SK-N-SH treated with all-trans-retinoic acid at 6 μM for 48 hours (cell line): ENCODE measurements at regions not wholly inside any gene's neighbourhood (a gene's known extent, or its start where the extent isn't known, plus 50 kb on each side); places are given as distances from the start of the nearest gene placed in this dataset.
A peak's percentile ranks its signal among the peaks of the same experiment; 100 is the strongest.

Experiments
- ATAC-seq: fragments of 200-7000 bp; cut with Tn5 transposase; 3 replicates; pipeline ENCODE4 v1.9.1; 2020; ENCODE audit warnings: mild to moderate bottlenecking, moderate library complexity
- BACH2 ChIP-seq: fragments of 250-450 bp; sonication (Bioruptor Pico); IDR thresholded peaks from 2 replicates; pipeline ENCODE4 v1.9.0; 2021; ENCODE audit warnings: mild to moderate bottlenecking, borderline replicate concordance
- CSDC2 ChIP-seq: fragments of 250-450 bp; sonication (Bioruptor Pico); IDR thresholded peaks from 2 replicates; pipeline ENCODE4 v1.5.0; 2020; ENCODE audit warnings: mild to moderate bottlenecking, moderate library complexity
- CSRNP3 ChIP-seq: fragments of 250-450 bp; sonication (Bioruptor Pico); IDR thresholded peaks from 2 replicates; pipeline ENCODE4 v1.5.1; 2021; ENCODE audit warnings: mild to moderate bottlenecking, moderate library complexity
- ESRRG ChIP-seq: fragments of 250-450 bp; sonication (Bioruptor Pico); IDR thresholded peaks from 2 replicates; pipeline ENCODE4 v1.6.1; 2021; ENCODE audit warnings: mild to moderate bottlenecking
- GLIS3 ChIP-seq: fragments of 250-450 bp; sonication (Bioruptor Pico); IDR thresholded peaks from 2 replicates; pipeline ENCODE4 v1.5.0; 2020; ENCODE audit warnings: mild to moderate bottlenecking, moderate library complexity
- ISL1 ChIP-seq: fragments of 250-450 bp; sonication (Bioruptor Pico); IDR thresholded peaks from 2 replicates; pipeline ENCODE4 v2.1.2; 2022; ENCODE audit warnings: mild to moderate bottlenecking, moderate library complexity
- PPARA ChIP-seq: fragments of 250-450 bp; sonication (Bioruptor Pico); IDR thresholded peaks from 2 replicates; pipeline ENCODE4 v1.5.0; 2020; ENCODE audit warnings: mild to moderate bottlenecking, borderline replicate concordance
- RARB ChIP-seq: fragments of 250-450 bp; sonication (Bioruptor Pico); IDR thresholded peaks from 2 replicates; pipeline ENCODE4 v1.8.0; 2021; ENCODE audit warnings: mild to moderate bottlenecking, moderate library complexity
- SNAI2 ChIP-seq: fragments of 250-450 bp; sonication (Bioruptor Pico); IDR thresholded peaks from 2 replicates; pipeline ENCODE4 v1.5.0; 2020; ENCODE audit warnings: mild to moderate bottlenecking, moderate library complexity
- TCF4 ChIP-seq: fragments of 250-450 bp; sonication (Bioruptor Pico); IDR thresholded peaks from 2 replicates; pipeline ENCODE4 v1.8.0; 2021; ENCODE audit warnings: mild to moderate bottlenecking, moderate library complexity, borderline replicate concordance
- ZC3H10 ChIP-seq: fragments of 250-450 bp; sonication (Bioruptor Pico); IDR thresholded peaks from 2 replicates; pipeline ENCODE4 v1.5.1; 2021; ENCODE audit warnings: mild to moderate bottlenecking, moderate library complexity
- ZFP3 ChIP-seq: fragments of 250-450 bp; sonication (Bioruptor Pico); IDR thresholded peaks from 2 replicates; pipeline ENCODE4 v1.5.0; 2020; ENCODE audit warnings: mild to moderate bottlenecking, moderate library complexity
- ZFP30 ChIP-seq: fragments of 450-650 bp; formaldehyde crosslinking; IDR thresholded peaks from 2 replicates; pipeline ENCODE4 v1.5.0; 2022; ENCODE audit warnings: mild to moderate bottlenecking, moderate library complexity
- ZNF565 ChIP-seq: fragments of 450-650 bp; formaldehyde crosslinking; conservative IDR thresholded peaks from 2 replicates; pipeline ENCODE4 v1.5.0; 2020; ENCODE audit warnings: low read depth, mild to moderate bottlenecking, moderate library complexity
- ZNF70 ChIP-seq: fragments of 450-650 bp; formaldehyde crosslinking; IDR thresholded peaks from 2 replicates; pipeline ENCODE4 v1.5.0; 2020; ENCODE audit warnings: mild to moderate bottlenecking, moderate library complexity
- ZNF8 ChIP-seq: fragments of 450-650 bp; formaldehyde crosslinking; IDR thresholded peaks from 2 replicates; pipeline ENCODE4 v1.5.0; 2020; ENCODE audit warnings: mild to moderate bottlenecking, moderate library complexity
- TF ChIP-seq, protein P1 (sequence below): fragments of 250-450 bp; sonication (Bioruptor Pico); IDR thresholded peaks from 2 replicates; pipeline ENCODE4 v1.8.0; 2020; ENCODE audit warnings: mild to moderate bottlenecking, moderate library complexity, borderline replicate concordance
- TF ChIP-seq, protein P2 (sequence below): fragments of 250-450 bp; sonication (Bioruptor Pico); IDR thresholded peaks from 2 replicates; pipeline ENCODE4 v1.5.1; 2020; ENCODE audit warnings: low read depth, mild to moderate bottlenecking, moderate library complexity
- TF ChIP-seq, protein P3 (sequence below): fragments of 250-450 bp; sonication (Bioruptor Pico); IDR thresholded peaks from 2 replicates; pipeline ENCODE4 v1.8.0; 2021; ENCODE audit warnings: low read depth, mild to moderate bottlenecking, moderate library complexity, borderline replicate concordance

DNA sequence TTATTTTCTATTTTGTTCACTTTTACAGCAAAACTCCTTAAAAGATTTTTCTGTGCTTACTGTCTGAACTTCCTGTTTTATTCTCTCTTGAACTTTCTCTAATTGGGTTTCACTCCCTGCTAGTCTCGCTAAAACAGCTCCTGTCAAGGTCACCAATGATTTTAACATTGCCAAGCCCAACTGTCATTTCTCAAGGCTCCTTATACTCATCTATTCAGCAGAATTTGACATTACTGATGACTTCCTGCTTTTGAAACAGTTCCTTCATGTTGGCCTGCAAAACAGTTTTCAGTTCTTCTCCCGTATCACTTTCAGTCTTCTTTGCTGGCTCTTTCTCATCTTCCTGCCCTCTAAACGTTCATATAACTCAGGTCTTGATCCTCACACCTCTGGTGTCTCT, 268.5 kb upstream of the USP15 start (continued):
- TF ChIP-seq, protein P1, sequence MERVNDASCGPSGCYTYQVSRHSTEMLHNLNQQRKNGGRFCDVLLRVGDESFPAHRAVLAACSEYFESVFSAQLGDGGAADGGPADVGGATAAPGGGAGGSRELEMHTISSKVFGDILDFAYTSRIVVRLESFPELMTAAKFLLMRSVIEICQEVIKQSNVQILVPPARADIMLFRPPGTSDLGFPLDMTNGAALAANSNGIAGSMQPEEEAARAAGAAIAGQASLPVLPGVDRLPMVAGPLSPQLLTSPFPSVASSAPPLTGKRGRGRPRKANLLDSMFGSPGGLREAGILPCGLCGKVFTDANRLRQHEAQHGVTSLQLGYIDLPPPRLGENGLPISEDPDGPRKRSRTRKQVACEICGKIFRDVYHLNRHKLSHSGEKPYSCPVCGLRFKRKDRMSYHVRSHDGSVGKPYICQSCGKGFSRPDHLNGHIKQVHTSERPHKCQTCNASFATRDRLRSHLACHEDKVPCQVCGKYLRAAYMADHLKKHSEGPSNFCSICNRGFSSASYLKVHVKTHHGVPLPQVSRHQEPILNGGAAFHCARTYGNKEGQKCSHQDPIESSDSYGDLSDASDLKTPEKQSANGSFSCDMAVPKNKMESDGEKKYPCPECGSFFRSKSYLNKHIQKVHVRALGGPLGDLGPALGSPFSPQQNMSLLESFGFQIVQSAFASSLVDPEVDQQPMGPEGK (CRISPR knock-in tag), result no peak
- TF ChIP-seq, protein P2, sequence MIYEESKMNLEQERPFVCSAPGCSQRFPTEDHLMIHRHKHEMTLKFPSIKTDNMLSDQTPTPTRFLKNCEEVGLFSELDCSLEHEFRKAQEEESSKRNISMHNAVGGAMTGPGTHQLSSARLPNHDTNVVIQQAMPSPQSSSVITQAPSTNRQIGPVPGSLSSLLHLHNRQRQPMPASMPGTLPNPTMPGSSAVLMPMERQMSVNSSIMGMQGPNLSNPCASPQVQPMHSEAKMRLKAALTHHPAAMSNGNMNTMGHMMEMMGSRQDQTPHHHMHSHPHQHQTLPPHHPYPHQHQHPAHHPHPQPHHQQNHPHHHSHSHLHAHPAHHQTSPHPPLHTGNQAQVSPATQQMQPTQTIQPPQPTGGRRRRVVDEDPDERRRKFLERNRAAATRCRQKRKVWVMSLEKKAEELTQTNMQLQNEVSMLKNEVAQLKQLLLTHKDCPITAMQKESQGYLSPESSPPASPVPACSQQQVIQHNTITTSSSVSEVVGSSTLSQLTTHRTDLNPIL (CRISPR knock-in tag), result no peak
- TF ChIP-seq, all 23 proteins: peak for 0

GRCh38 chr12:61993734-61994345, 266.4 kb upstream of the USP15 start:
- TF ChIP-seq ZC3H10 (CRISPR knock-in tag) (no peak), RARB (CRISPR knock-in tag) (no peak), SNAI2 (CRISPR knock-in tag) (no peak), GLIS3 (no peak), ZFP3 (CRISPR knock-in tag) (no peak), ZNF70 (CRISPR knock-in tag) (no peak), CSRNP3 (CRISPR knock-in tag) (no peak)
- ATAC-seq, result peak; percentile 73

GRCh38 chr12:61996717-61997116, 263.5 kb upstream of the USP15 start:
- TF ChIP-seq ZNF70 (CRISPR knock-in tag), result no peak
- TF ChIP-seq CSRNP3 (CRISPR knock-in tag), result no peak
- TF ChIP-seq, protein P3, sequence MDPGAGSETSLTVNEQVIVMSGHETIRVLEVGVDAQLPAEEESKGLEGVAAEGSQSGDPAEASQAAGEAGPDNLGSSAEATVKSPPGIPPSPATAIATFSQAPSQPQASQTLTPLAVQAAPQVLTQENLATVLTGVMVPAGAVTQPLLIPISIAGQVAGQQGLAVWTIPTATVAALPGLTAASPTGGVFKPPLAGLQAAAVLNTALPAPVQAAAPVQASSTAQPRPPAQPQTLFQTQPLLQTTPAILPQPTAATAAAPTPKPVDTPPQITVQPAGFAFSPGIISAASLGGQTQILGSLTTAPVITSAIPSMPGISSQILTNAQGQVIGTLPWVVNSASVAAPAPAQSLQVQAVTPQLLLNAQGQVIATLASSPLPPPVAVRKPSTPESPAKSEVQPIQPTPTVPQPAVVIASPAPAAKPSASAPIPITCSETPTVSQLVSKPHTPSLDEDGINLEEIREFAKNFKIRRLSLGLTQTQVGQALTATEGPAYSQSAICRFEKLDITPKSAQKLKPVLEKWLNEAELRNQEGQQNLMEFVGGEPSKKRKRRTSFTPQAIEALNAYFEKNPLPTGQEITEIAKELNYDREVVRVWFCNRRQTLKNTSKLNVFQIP (CRISPR knock-in tag), result no peak
- no peak for TF ChIP-seq GLIS3
- TF ChIP-seq SNAI2 (CRISPR knock-in tag), result no peak
- TF ChIP-seq RARB (CRISPR knock-in tag), result no peak
- no peak for TF ChIP-seq ISL1 (CRISPR knock-in tag)
- TF ChIP-seq, protein P2 (CRISPR knock-in tag), result no peak
- no peak for TF ChIP-seq CSDC2 (CRISPR knock-in tag)
- TF ChIP-seq TCF4, result no peak
- no peak for TF ChIP-seq PPARA
- no peak for TF ChIP-seq ZNF565
- TF ChIP-seq, protein P1 (CRISPR knock-in tag), result no peak
- TF ChIP-seq ZNF8 (CRISPR knock-in tag), result no peak
- no peak for TF ChIP-seq ESRRG (CRISPR knock-in tag)
- TF ChIP-seq BACH2 (CRISPR knock-in tag), result no peak
- no peak for TF ChIP-seq ZFP30
- no peak for TF ChIP-seq ZFP3 (CRISPR knock-in tag)
- TF ChIP-seq, all 23 proteins: peak for 0
- ATAC-seq, result no peak
